Caco-2 (cell line): ENCODE measurements at regions not wholly inside any gene's neighbourhood (a gene's known extent, or its start where the extent isn't known, plus 50 kb on each side); places are given as distances from the start of the nearest gene placed in this dataset.

Experiments used
- BruUV-seq: library from RNA; stranded (reverse); fragments of 400-500 nt; replicated peaks from 2 replicates; lab custom pipeline; 2021; lab: Mats Ljungman, UMichigan
- CTCF ChIA-PET: fragments of 300-600 bp; sonication (Branson Sonifier 250); formaldehyde crosslinking; loops from one replicate; lab custom pipeline; 2022; ENCODE audit warnings: antibody characterized with exemption; lab: Charles Lee
- POLR2A ChIA-PET: fragments of 300-600 bp; sonication (Branson Sonifier 250); formaldehyde crosslinking; loops from one replicate; lab custom pipeline; 2022; ENCODE audit warnings: antibody characterized with exemption; lab: Charles Lee
- DNase-seq, 2 experiments: peaks; one replicate each; pipeline versions ENCODE4 v3.0.0 to v3.0.0-alpha.2; 2020 to 2022
- H3K27me3 ChIP-seq: replicated peaks from 2 replicates; pipeline ENCODE4 v1.6.0; 2011; ENCODE audit warnings: low read length; ENCODE audit not compliant: control insufficient read depth, insufficient read depth
- H3K36me3 ChIP-seq: 2 replicates; pipeline ENCODE4 v1.5.1; 2011; ENCODE audit warnings: low read length; ENCODE audit not compliant: control insufficient read depth, insufficient read depth
- H3K4me1 ChIP-seq: fragments of 250-450 bp; sonication (Bioruptor Pico); 2 replicates; pipeline ENCODE4 v1.5.1; 2020; ENCODE audit warnings: mild to moderate bottlenecking
- H3K4me3 ChIP-seq: 2 replicates; pipeline ENCODE4 v1.5.1; 2011; ENCODE audit warnings: low read depth, mild to moderate bottlenecking, control low read depth, low read length
- H3K9me3 ChIP-seq: fragments of 250-450 bp; sonication (Bioruptor Pico); 2 replicates; pipeline ENCODE4 v1.5.1; 2020; ENCODE audit warnings: mild to moderate bottlenecking, moderate library complexity
- H3K27ac Mint-ChIP-seq: one replicate; pipeline ENCODE4 v1.8.0; 2022; ENCODE audit warnings: mixed read lengths; ENCODE audit not compliant: unreplicated experiment
- H3K27me3 Mint-ChIP-seq: one replicate; pipeline ENCODE4 v1.8.0; 2022; ENCODE audit warnings: mixed read lengths; ENCODE audit not compliant: insufficient read depth, unreplicated experiment
- H3K36me3 Mint-ChIP-seq: one replicate; pipeline ENCODE4 v1.8.0; 2022; ENCODE audit warnings: mild to moderate bottlenecking, mixed read lengths; ENCODE audit not compliant: insufficient read depth, unreplicated experiment
- H3K4me1 Mint-ChIP-seq: one replicate; pipeline ENCODE4 v1.8.0; 2022; ENCODE audit warnings: low read depth, mixed read lengths; ENCODE audit not compliant: unreplicated experiment
- H3K4me3 Mint-ChIP-seq: one replicate; pipeline ENCODE4 v1.8.0; 2022; ENCODE audit warnings: mild to moderate bottlenecking, moderate library complexity, mixed read lengths; ENCODE audit not compliant: unreplicated experiment
- H3K9me3 Mint-ChIP-seq: one replicate; pipeline ENCODE4 v1.8.0; 2022; ENCODE audit warnings: mixed read lengths; ENCODE audit not compliant: unreplicated experiment
- intact Hi-C: fragments of 100-400 bp; cut with micrococcal nuclease; formaldehyde crosslinking; loops from one replicate; pipeline ENCODE4 v1.10.0; 2022; ENCODE audit not compliant: unreplicated experiment
- TF ChIP-seq, protein P1 (sequence below), 2 experiments: fragments of 200-600 bp in 1 of 2; IDR thresholded peaks; 1 replicate in 1 of 2; 2 replicates in 1 of 2; pipeline versions ENCODE4 v1.5.1 to v1.8.0; 2011 to 2022; ENCODE audit warnings: antibody characterized with exemption in 1 of 2, control low read depth in 1 of 2, inconsistent platforms in 1 of 2, low read depth in 1 of 2, low read length in 1 of 2, mild to moderate bottlenecking in 1 of 2, moderate library complexity in 1 of 2; ENCODE audit not compliant: insufficient read depth in 1 of 2, severe bottlenecking in 1 of 2, unreplicated experiment in 1 of 2

DNA sequence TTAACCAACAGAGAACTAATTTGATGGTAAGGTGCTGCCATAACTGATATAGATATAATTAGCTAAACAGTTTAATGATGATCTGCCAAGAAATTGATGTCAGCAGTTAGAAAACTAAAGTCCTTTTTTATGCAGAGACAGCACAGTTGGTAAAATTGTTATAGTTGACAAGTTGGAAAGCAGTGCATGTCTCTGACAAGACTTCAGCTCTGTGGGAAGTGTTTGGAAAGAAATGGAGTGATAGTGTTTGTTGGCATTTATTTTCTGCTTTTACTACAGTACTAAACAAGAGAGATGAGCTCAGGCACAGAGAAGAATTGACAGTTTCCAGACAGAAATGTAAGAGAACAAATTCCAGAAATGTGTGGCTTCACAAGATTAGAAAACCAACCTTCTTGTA is 523.5 kb upstream of the BCHE start:
- no peak overlapping the region for H3K27ac Mint-ChIP-seq
- no peak overlapping the region for H3K4me3 Mint-ChIP-seq
- Histone ChIP-seq H3K4me1 (no peaks in the 10 kb centered on the region), H3K27me3 (no peaks in the 10 kb centered on the region), H3K36me3 (no peaks in the 10 kb centered on the region), H3K4me3 (no peak overlapping the region), H3K9me3 (no peaks in the 10 kb centered on the region)
- DNase-seq: no peak
- no peaks in the 10 kb centered on the region for H3K36me3 Mint-ChIP-seq
- POLR2A ChIA-PET: no interaction called here
- CTCF ChIA-PET: no interaction called here
- no peaks in the 10 kb centered on the region for H3K4me1 Mint-ChIP-seq
- intact Hi-C loops: no loop called here
- no TSS peak for BruUV-seq
- H3K27me3 Mint-ChIP-seq: no peaks in the 10 kb centered on the region
- no peaks in the 10 kb centered on the region for H3K9me3 Mint-ChIP-seq
- TF ChIP-seq, protein P1, sequence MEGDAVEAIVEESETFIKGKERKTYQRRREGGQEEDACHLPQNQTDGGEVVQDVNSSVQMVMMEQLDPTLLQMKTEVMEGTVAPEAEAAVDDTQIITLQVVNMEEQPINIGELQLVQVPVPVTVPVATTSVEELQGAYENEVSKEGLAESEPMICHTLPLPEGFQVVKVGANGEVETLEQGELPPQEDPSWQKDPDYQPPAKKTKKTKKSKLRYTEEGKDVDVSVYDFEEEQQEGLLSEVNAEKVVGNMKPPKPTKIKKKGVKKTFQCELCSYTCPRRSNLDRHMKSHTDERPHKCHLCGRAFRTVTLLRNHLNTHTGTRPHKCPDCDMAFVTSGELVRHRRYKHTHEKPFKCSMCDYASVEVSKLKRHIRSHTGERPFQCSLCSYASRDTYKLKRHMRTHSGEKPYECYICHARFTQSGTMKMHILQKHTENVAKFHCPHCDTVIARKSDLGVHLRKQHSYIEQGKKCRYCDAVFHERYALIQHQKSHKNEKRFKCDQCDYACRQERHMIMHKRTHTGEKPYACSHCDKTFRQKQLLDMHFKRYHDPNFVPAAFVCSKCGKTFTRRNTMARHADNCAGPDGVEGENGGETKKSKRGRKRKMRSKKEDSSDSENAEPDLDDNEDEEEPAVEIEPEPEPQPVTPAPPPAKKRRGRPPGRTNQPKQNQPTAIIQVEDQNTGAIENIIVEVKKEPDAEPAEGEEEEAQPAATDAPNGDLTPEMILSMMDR (IDR thresholded peaks at IDR 0.05; ENCODE audit: insufficient read depth in 1 of 2, low read depth in 1 of 2, low read length in 1 of 2, severe bottlenecking in 1 of 2, unreplicated experiment in 1 of 2): no peak

DNA sequence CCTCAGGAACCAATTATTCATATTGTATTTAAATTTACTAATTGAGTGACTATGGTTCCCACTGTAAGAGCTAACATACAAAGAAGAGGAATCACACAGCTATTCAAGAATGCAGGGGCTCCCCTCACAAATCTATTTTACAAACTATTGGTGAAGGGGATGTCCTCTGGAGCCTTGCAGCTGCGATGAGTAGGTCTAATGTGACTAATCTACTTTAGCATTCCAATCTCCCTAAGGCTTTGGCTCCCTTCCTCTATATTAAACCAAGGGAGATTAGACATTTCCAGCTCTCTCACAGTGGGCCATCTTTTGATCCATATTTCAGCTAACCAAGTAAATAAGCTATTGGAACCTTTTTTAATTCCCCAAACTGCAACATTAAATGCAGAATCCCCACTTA is 514.2 kb upstream of the BCHE start:
- no peaks in the 10 kb centered on the region for H3K4me1 ChIP-seq
- Mint-ChIP-seq H3K36me3 (no peaks in the 10 kb centered on the region), H3K9me3 (peaks cover 22% of the 10 kb centered on the region), H3K4me3 (no peak overlapping the region), H3K27ac (no peak overlapping the region), H3K4me1 (no peaks in the 10 kb centered on the region), H3K27me3 (no peaks in the 10 kb centered on the region)
- no peaks in the 10 kb centered on the region for H3K27me3 ChIP-seq
- H3K4me3 ChIP-seq: no peak overlapping the region
- TF ChIP-seq, protein P1 (IDR thresholded peaks at IDR 0.05; ENCODE audit: insufficient read depth in 1 of 2, low read depth in 1 of 2, low read length in 1 of 2, severe bottlenecking in 1 of 2, unreplicated experiment in 1 of 2): no peak
- H3K9me3 ChIP-seq: no peaks in the 10 kb centered on the region
- ChIA-PET CTCF (no interaction called here), POLR2A (no interaction called here)
- BruUV-seq: no TSS peak
- no peaks in the 10 kb centered on the region for H3K36me3 ChIP-seq
- intact Hi-C loops: no loop called here
- no peak for DNase-seq

DNA sequence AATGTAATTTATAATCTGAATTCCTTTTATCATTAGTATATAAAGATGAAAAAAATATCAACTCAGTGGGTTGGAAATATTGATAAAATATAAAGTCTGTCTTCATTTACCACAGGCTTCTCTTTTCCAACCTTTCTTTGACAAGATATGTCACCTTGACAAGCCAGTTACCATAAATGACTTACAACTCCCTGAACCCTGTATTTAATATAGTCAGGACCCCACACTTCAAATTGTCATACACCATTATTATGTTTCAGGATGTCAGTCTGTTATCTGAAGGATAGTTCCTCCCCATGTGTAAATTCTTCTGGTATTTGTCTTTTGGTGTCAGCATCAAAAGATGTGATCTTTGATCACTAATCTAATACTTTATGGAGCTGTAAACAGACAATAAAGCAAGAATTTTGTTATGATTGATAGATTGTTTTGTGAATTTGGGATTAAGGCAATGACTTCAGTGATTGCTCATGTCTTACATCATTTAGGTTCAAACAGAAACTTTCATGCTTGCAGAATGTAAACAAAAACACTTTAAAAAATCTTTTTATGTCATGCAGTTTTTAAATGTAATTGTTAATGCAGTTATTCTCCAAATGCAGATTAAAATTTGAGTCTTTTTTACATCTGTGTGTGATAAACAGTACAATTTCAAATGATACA is 503.5 kb upstream of the BCHE start:
- Mint-ChIP-seq H3K4me3 (no peak overlapping the region), H3K27me3 (no peaks in the 10 kb centered on the region), H3K27ac (peak overlapping the region; percentile 81), H3K4me1 (no peaks in the 10 kb centered on the region), H3K9me3 (peaks cover 10% of the 10 kb centered on the region), H3K36me3 (no peaks in the 10 kb centered on the region)
- Histone ChIP-seq H3K4me1 (peaks cover 26% of the 10 kb centered on the region), H3K4me3 (no peak overlapping the region), H3K36me3 (no peaks in the 10 kb centered on the region), H3K27me3 (no peaks in the 10 kb centered on the region), H3K9me3 (no peaks in the 10 kb centered on the region)
- BruUV-seq: no TSS peak
- ChIA-PET CTCF (no interaction called here), POLR2A (no interaction called here)
- DNase-seq: peak in 1 of 2 experiments; percentile 35
- intact Hi-C loops: loop anchor here (1.0 to 2.0 kb wide), 3 partner anchors 56 to 136 kb away; no protein-coding TSS in a partner anchor
- TF ChIP-seq, protein P1 (IDR thresholded peaks at IDR 0.05; ENCODE audit: insufficient read depth in 1 of 2, low read depth in 1 of 2, low read length in 1 of 2, severe bottlenecking in 1 of 2, unreplicated experiment in 1 of 2): no peak
